Stimulated activated CD8-positive, alpha-beta memory T cell treated with anti-CD3 and anti-CD28 coated beads, Interleukin-7, amount 100 ng/mL, for 48 hours (primary cell): ENCODE measurements at regions not wholly inside any gene's neighbourhood (a gene's known extent, or its start where the extent isn't known, plus 50 kb on each side); places are given as distances from the start of the nearest gene placed in this dataset.
"Not testable (repeated sequence)": the region's sequence is repeated elsewhere in the genome, so short reads cannot be mapped to it uniquely, and the experiment has no call there.

Source experiments
- DNase-seq, 2 donors: peaks; one replicate each; pipeline ENCODE4 v3.0.0-alpha.2; 2020; ENCODE audit warnings: low read depth in 1 of 2; ENCODE audit errors: extremely low read depth in 1 of 2

DNA sequence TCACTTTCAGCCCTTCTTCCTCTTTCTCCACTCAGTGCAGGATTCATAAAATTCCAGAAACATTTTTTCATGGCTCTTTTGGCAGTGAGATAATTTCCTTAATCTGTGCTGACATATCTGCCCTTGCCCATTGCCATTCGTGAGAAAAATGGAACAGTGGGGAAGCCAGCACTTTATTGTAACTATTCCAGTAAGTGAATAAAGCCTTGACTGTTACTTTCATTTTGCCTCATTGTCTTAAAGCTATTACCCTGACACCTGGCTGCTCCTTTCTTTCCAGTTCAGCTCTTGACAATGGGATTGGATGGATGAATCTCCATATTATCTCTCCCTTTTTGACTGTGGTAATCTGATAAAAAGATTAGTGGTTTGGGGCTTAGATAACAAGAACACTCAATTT is 1068.1 kb upstream of the PCDH20 start:
- DNase-seq: no peak

DNA sequence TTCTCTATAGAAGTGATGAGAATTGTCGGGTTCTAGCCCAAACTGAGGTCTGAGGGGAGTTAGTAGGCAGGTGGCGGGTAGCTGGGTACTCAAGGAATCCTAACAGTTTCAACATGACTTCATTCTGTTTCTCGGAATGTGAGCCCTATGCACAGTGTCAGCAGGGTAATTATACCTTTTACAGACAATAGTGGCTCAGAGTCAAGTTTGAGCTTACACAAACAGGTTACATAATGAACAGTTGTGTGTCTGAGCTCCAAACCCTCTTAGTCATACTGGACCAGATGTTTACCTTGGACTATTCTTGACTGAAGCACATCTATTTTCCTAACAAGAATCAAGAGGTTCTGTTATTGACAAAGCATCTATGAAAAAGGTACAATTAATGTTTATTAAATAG is 1066.7 kb upstream of the PCDH20 start:
- DNase-seq: no peak

DNA sequence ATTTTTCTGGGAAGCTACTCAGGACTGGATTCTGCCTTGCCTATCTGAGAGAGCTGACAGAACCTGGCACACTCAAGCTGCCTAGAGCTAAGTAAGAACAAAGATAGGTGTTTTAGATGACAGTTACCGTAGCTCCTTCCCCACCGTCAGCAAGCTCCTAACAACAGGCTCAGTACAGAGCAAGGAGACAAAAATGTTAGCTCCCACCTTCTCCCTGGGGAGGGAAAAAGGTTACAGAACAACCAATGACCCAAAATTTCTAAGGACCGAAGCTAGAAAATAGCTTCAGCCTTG is 1058.2 kb upstream of the PCDH20 start:
- DNase-seq: no peak

DNA sequence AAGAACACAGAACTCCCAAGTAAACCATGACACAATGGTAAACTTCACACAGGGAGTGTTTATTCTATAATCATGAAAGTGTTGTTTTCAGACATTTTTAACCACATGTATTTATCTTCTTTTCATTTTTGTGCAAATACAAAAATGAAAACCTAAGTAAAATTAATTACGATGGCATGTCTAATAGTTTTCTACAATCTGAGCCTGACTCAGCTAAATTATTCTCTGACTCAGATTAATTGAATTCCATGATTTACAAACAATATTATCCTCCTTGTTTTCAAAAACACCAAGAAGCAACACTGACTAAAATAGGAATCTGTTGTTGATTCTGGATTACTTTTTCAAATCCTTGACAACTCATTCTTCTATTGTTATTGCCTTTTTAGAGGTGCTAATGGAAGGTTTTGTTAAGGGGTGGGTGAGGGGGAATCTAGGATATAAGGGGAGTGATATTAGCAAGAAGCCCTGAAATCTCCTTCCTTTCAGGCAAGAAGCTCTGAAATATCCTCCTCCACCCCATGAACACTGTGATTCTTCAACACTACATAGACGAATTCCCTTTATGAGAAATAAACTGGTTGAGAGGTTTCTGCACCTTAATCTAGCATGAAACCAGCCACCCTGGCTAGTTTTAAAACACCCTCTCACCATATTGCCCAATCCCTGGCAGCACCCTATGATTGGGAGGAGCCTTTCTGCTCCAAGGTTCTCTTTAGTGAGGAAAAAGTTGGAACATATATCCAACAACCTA is 1057.7 kb upstream of the PCDH20 start:
- no peak for DNase-seq

DNA sequence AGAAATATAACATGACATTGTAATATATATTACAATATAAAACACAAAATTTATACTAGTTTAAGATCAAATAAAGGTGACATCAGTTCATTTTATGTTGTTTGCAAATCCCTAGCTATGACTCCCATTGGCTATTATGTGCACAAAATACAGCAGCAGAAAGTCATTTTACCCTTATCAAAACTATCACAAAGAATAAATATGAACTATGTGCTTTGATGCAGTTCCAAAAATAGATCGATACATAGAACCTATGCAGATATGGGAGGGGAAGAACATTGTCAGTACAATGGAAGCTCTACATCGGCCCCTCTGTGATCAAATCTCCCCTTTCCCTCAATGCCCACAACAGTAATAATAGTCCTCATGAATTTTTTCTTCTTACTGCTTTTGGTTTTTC is 1038.1 kb upstream of the PCDH20 start:
- DNase-seq: no peak

DNA sequence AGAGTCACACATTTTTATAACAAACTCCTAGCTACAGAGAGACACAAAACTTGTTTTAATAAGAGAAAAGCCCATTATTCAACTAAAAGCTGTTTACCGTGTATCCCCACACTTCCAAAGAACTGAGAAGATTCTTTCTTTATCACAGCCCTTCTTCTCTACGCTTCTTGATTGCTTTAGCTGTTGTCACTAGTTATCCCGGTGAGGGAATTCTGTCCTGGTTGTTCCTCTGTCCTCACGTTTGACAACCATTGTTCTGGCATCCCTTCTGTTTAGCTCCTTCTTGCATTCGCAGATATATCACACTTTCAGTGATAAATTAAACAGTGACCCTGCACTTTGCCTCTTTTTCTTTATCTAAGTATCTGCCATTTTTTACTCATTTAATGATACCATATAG is 1035.1 kb upstream of the PCDH20 start:
- no peak for DNase-seq

DNA sequence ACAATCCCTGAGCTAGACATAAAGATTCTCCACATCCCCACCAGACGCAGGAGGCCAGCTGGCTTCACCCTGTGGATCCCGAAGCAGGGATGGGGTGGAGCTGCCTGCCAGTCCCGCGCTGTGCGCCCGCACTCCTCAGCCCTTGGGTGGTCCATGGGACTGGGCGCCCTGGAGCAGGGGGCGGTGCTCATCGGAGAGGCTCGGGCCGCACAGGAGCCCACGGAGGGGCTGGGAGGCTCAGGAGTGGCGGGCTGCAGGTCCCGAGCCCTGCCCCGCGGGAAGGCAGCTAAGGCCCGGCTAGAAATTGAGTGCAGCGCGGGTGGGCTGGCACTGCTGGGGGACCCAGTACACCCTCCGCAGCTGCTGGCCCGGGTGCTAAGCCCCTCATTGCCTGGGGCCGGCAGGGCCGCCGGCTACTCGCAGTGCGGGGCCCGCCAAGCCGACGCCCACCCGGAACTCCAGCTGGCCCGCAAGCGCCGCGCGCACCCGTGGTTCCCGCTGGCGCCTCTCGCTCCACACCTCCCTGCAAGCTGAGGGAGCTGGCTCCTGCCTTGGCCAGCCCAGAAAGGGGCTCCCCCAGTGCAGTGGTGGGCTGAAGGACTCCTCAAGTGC is 1032.2 kb upstream of the PCDH20 start:
- not testable (repeated sequence) for DNase-seq

DNA sequence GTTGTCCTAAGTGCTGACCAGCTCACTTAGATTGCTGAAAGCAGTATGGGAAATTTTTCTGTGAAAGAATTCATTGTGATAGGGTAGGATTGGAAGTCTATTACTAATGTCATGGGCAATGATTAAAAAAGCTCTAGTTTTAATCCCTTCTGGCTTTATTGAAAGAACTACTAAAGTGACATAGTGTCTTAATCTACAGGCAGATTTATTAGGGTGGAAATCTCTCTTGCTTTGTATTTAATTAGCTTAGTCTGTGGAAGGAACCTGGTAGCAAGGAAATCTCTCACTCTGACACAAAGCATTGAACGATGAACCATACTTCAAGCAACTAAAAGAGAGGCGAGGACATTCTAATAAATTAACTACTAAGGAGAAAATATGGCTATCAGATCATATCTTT is 1029.2 kb upstream of the PCDH20 start:
- DNase-seq: no peak

DNA sequence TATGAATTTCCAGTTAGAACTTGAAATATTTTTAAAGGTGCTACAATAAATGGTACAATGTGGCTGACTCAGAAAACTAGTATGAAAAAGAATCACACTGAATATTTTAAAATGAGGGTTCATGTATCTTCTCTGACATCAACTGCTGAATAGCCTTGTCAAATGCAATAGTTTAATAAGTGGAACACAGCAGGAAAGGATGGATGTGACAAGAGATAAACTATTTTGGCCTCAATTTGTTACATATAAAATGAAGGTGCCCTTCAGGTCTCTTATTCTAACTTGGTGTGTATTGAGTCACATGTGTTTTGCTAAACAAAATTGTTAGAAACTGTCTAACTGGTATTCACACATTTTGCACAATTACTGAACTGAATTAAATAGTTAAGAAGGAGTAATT is 1018.4 kb upstream of the PCDH20 start:
- DNase-seq: no peak

DNA sequence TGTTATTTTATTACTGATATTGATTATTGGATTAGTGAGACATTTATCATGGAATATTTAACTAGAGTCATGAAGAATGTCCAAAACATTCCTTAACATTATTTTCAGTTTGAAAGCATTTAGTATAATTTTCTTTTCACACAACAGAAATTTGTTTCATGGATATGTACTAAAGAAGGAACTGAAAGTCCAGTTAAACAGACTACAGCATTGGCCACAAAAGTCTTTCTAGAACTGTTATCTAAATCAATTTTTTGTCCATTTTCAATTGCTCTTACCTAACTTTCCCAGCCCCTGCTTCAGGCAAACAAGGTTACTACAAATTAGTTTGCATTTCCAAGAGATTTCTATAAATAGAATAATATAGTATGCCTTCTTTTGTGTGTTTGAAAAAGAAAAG is 1018.0 kb upstream of the PCDH20 start:
- DNase-seq: no peak

DNA sequence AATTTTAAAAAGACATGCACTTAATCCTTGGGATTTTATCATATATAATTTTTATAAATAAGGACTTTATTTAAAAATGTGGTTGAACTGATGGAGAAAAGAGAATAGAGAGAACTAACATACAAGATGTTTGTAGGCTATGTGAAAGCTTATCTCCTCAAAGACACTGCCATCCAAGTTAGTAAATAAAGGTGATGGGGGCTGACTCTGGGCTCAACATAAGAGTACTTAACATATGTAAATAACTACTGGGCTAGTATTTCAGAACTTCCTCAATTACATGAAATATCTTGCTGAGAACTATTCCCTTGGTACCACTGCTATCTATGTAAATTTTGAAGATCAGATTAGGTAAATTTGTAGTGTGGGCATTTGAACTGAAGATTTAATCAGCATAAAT is 1017.3 kb upstream of the PCDH20 start:
- DNase-seq: no peak

DNA sequence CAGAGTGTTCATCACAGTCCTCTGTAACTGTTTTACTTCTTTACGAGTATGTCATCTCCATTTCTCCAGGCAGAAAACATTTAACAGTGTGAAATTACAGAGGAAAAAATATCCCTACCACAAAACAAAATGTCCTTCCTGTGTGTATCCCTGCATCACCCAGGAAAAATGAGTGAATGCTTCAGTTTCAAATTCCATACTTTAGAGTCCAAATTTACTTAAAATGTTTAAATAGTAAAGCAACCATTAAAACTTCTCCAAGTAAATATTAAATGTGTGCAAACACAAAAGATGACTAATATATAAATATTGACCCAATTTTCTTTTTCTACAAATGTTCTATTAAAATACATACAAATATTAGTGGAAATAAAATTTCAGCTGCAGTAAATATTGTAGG is 1016.6 kb upstream of the PCDH20 start:
- DNase-seq: no peak

DNA sequence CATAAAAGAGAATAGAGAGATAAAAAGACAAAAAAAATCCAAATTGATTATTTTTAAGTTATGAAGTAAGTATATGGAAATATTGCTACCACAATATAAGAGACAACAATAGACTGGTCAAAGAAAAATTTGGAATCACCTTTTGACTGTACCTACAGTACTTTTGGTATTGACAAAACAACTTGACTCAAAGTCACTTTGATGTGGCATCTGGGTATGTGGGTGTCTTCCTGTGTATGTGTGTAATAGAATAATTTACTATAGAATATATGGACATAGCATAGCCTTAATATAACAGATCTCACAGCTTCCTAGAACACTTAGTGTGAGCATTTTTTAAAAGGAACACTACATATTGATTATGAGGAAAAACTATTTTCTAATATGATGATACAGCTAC is 1016.2 kb upstream of the PCDH20 start:
- DNase-seq: no peak

DNA sequence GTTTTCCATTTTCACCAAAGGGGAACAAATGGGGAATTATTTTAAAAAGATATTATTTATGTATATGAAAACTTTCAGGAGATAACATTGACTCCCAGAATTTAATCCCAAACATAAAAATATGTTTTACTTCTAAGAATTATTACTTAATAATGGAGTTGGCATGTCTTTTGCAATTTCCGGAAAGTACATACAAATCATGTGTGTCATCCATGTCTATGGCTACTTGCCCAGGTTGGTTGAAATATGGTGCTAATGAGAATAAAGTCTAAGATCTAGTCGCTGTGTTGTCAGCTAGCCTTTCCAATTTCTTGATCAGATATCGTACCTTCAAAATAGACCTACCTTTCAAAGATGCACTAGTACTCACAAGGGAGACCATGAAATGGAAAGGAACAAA is 1003.2 kb upstream of the PCDH20 start:
- DNase-seq: no peak

DNA sequence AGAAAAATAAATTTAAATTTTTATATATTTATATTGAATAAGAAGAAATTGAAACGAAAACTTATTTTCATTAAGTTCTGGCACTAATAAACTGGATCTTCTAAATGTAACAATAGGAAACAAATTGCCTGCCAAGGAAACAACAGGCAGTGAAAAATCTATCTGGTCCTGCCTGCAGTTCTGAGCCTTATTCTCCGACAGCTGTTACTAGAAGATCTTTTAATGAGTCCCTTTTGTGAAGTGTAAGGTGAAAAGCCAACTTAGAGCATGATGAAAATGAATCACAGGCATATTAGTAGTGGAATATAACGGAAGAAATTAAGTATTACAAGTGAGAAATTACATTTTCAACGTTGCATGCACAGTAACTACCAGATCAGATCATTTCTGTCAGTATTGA is 1002.7 kb upstream of the PCDH20 start:
- DNase-seq: no peak

DNA sequence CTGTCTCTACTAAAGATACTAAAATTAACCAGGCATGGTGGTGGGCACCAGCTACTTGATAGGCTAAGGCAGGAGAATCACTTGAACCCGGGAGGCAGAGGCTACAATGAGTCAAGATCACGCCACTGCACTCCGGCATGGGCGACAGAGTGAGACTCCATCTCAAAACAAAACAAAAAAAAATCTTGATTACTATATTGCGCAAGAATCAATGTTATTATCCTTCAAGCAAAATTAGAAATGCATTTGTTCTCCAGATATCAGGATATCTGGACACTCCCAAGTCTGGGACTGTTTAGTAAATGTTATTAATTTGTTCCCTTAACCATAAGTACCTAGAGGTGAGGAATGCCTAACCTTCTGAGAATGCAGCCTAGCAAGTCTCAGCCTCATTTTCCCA is 992.2 kb upstream of the PCDH20 start:
- no peak for DNase-seq

DNA sequence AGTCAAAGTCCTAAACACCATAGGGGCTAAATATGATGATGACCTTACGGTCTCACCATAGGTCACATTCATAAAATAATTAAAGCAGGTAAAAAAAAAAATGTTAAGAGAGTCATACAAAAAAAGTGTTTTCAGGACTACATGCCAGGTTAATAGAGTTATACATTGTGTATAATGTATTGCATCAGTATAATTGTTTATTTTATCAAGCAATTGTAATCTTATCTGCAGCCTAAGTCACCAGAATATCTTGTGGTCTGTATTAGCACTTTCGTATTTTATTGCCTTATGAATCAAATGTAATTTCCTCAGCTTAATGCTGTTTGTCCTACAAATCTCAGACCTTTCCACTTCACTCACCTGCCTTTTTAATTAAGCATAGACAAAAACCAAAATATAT is 972.9 kb upstream of the PCDH20 start:
- no peak for DNase-seq

DNA sequence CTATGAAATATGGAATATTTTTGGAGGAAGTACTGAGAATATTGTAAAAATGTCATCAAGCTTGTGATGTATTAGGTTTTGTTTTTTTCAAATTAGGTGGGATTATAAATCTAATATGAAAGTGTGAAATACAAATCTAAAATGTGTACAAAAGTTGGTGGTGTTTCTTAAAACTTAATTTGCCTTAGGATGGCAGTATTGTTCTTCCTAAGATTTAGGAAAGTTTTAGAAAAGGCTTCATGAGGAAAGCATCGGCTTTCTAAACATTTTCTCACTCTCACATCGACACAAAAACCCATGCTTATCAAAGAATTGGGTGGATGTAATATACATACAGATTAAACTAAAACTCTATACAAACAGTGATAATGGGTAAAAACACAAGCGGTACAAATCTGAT is 972.0 kb upstream of the PCDH20 start:
- no peak for DNase-seq

DNA sequence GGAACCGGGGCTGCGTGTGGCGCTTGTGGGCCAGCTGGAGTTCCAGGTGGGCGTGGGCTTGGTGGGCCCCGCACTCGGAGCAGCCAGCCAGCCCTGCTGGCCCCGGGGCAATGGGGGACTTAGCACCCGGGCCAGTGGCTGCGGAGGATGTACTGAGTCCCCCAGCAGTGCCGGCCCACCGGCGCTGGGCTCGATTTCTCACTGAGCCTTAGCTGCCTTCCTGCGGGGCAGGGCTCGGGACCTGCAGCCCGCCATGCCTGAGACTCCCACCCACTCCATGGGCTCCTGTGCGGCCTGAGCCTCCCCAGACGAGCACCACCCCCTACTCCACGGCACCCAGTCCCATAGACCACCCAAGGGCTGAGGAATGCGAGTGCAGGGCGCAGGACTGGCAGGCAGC is 963.6 kb upstream of the PCDH20 start:
- not testable (repeated sequence) for DNase-seq

DNA sequence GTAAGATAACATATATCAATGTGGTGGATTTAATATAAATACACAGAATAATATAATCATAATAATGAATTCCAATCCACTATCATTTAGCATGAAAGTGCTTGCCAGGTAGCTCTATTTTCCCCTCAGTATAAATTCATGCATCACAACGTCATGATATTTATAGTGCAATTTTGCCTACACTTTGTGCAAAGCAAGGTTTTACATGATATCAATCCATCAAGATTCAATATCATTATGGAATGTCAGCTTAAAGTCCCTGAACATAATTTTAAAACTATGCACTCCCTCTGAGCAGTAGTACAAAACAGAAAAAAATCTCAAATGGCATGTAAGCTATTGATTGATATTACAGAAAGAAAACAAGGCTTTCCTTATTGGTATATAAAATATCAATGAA is 962.2 kb upstream of the PCDH20 start:
- no peak for DNase-seq

DNA sequence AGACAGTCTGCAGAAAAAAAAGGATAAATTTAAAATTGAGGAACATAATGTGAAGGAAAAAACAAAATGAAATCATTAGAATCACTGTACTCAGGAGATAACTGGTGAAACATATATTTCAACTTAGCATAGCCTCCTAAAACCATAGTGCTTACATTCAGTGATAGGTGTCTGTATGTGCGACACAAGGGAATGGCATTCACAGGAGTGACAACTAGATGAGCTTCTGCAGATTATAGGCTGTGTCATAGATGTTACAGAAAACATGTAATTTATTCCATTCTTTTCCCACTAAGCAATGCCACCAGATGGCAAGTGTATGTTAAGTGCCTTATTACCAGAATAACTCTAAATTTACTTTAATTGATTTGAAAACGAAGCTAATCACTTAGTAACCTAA is 960.0 kb upstream of the PCDH20 start:
- no peak for DNase-seq

DNA sequence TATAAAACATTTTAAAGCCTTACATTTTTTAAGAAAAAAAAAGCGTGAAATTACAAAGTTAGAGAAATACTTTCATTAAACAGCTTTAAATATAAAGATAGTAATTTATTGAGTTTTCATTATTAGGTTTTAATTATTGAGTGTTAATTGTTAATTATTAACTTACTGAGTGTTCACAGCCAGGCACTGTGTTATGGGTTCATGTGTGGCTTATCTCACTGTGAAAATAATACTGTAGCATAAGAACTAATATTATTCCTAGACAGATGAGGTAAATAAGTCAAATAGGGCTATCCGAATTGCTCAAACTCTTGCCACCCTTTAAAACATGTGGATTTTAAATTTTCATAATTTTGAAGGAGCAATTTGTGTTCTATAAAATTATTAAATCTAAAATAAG is 956.1 kb upstream of the PCDH20 start:
- DNase-seq: no peak

DNA sequence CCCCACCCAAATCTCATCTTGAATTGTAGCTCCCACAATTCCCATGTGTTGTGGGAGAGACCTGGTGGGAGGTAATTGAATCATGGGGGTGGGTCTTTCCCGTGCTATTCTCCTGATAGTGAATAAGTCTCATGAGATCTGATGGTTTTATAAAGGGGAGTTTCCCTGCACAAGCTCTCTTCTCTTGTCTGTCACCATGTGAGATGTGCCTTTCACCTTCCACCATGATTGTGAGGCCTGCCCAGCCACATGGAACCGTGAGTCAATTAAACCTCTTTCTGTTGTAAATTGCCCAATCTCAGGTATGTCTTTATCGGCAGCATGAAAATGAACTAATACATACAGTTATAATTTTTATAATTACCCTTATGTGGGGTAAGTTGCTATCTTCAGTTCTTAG is 952.3 kb upstream of the PCDH20 start:
- not testable (repeated sequence) for DNase-seq
